PC-9 (cell line): ENCODE measurements at regions not wholly inside any gene's neighbourhood (a gene's known extent, or its start where the extent isn't known, plus 50 kb on each side); places are given as distances from the start of the nearest gene placed in this dataset.

Experiments used
- BruUV-seq: library from RNA; stranded (reverse); fragments of 400-500 nt; replicated peaks from 2 replicates; lab custom pipeline; 2021; lab: Mats Ljungman, UMichigan
- CTCF ChIA-PET: fragments of 300-600 bp; sonication (Branson Sonifier 250); formaldehyde crosslinking; loops from one replicate; lab custom pipeline; 2022; ENCODE audit warnings: antibody characterized with exemption; lab: Charles Lee
- POLR2A ChIA-PET: fragments of 300-600 bp; sonication (Branson Sonifier 250); formaldehyde crosslinking; loops from one replicate; lab custom pipeline; 2022; ENCODE audit warnings: antibody characterized with exemption; ENCODE audit not compliant: unreplicated experiment; lab: Charles Lee
- DNase-seq, 2 experiments: peaks; one replicate each; pipeline versions ENCODE4 v3.0.0 to v3.0.0-alpha.2; 2015 to 2022; ENCODE audit warnings: mixed read lengths in 1 of 2
- H2AFZ ChIP-seq: fragments of 200-600 bp; sonication (generic); 2 replicates; pipeline ENCODE4 v1.8.1; 2017; ENCODE audit warnings: antibody characterized with exemption
- H3F3A ChIP-seq: fragments of 200-600 bp; sonication (generic); 2 replicates; pipeline ENCODE4 v1.8.1; 2017; ENCODE audit warnings: antibody characterized with exemption, mild to moderate bottlenecking, low read depth; ENCODE audit not compliant: insufficient read depth
- H3K27ac ChIP-seq: fragments of 200-600 bp; sonication (generic); 2 replicates; pipeline ENCODE4 v1.6.1; 2016; ENCODE audit warnings: mixed run types
- H3K27me3 ChIP-seq: fragments of 200-600 bp; sonication (generic); 2 replicates; pipeline ENCODE4 v1.6.1; 2016; ENCODE audit warnings: low read depth, mixed run types; ENCODE audit not compliant: insufficient read depth
- H3K36me3 ChIP-seq: fragments of 200-600 bp; sonication (generic); 2 replicates; pipeline ENCODE4 v1.6.1; 2016; ENCODE audit warnings: low read depth, mixed run types
- H3K4me1 ChIP-seq: fragments of 200-600 bp; sonication (generic); replicated peaks from 2 replicates; pipeline ENCODE4 v1.6.1; 2016; ENCODE audit warnings: mixed run types; ENCODE audit not compliant: insufficient read depth
- H3K4me2 ChIP-seq: fragments of 200-600 bp; sonication (generic); 2 replicates; pipeline ENCODE4 v1.6.1; 2017; ENCODE audit warnings: mixed run types
- H3K4me3 ChIP-seq: fragments of 200-600 bp; sonication (generic); 2 replicates; pipeline ENCODE4 v1.6.1; 2016; ENCODE audit warnings: mixed run types
- H3K79me2 ChIP-seq: fragments of 200-600 bp; sonication (generic); 2 replicates; pipeline ENCODE4 v1.6.1; 2017; ENCODE audit warnings: low read depth, mixed run types
- H3K9me2 ChIP-seq: fragments of 200-600 bp; sonication (generic); 2 replicates; pipeline ENCODE4 v1.8.1; 2017; ENCODE audit warnings: mild to moderate bottlenecking; ENCODE audit not compliant: insufficient read depth
- H3K9me3 ChIP-seq: fragments of 200-600 bp; sonication (generic); 2 replicates; pipeline ENCODE4 v1.8.1; 2016; ENCODE audit warnings: low read depth; ENCODE audit not compliant: insufficient read depth
- H4K20me1 ChIP-seq: fragments of 200-600 bp; sonication (generic); 2 replicates; pipeline ENCODE4 v1.8.1; 2017; ENCODE audit not compliant: insufficient read depth
- CTCF ChIP-seq: fragments of 200-600 bp; sonication (generic); conservative IDR thresholded peaks from 2 replicates; pipeline ENCODE4 v1.6.1; 2017; ENCODE audit warnings: mixed run types, antibody characterized with exemption, mild to moderate bottlenecking, moderate library complexity
- EZH2 ChIP-seq: fragments of 200-600 bp; sonication (generic); IDR thresholded peaks from 2 replicates; pipeline ENCODE4 v1.8.0; 2017; ENCODE audit warnings: antibody characterized with exemption, low read depth
- intact Hi-C: fragments of 100-400 bp; cut with micrococcal nuclease; formaldehyde crosslinking; loops from one replicate; pipeline ENCODE4 v1.10.0; 2022; ENCODE audit not compliant: unreplicated experiment

GRCh38 chr9:109953300-109953699, 173.3 kb downstream of the PALM2AKAP2 start:
- H2AFZ ChIP-seq = no peak overlapping the region
- no peaks in the 10 kb centered on the region; the same call in 1 of the 2 replicates for H4K20me1 ChIP-seq
- DNase-seq = no peak
- H3K9me2 ChIP-seq = no peaks in the 10 kb centered on the region
- no peak overlapping the region for H3K4me2 ChIP-seq
- ChIA-PET CTCF (interaction anchor here (0.6 kb wide), 1 partner anchor 901 kb away, joined by 8 read pairs; no protein-coding TSS in a partner anchor), POLR2A (no interaction called here)
- TF ChIP-seq CTCF (no peak), EZH2 (no peak)
- BruUV-seq = no TSS peak
- H3K4me3 ChIP-seq = no peak overlapping the region
- no peaks in the 10 kb centered on the region for H3K79me2 ChIP-seq
- no peaks in the 10 kb centered on the region for H3K9me3 ChIP-seq
- no peaks in the 10 kb centered on the region for H3K4me1 ChIP-seq
- intact Hi-C loops = no loop called here
- no peaks in the 10 kb centered on the region for H3F3A ChIP-seq
- H3K27ac ChIP-seq = no peak overlapping the region
- no peaks in the 10 kb centered on the region for H3K27me3 ChIP-seq
- H3K36me3 ChIP-seq = no peaks in the 10 kb centered on the region

GRCh38 chr9:109953813-109954497, 174.0 kb downstream of the PALM2AKAP2 start:
- no peak overlapping the region for H2AFZ ChIP-seq
- no peaks in the 10 kb centered on the region for H3K9me3 ChIP-seq
- H3K27ac ChIP-seq = no peak overlapping the region
- BruUV-seq = no TSS peak
- no peaks in the 10 kb centered on the region for H3K27me3 ChIP-seq
- TF ChIP-seq EZH2 = no peak
- no peak for TF ChIP-seq CTCF
- intact Hi-C loops = no loop called here
- POLR2A ChIA-PET = no interaction called here
- no peaks in the 10 kb centered on the region for H3K36me3 ChIP-seq
- no peaks in the 10 kb centered on the region; the same call in 1 of the 2 replicates for H4K20me1 ChIP-seq
- no peak overlapping the region for H3K4me3 ChIP-seq
- no peak overlapping the region for H3K4me2 ChIP-seq
- CTCF ChIA-PET = interaction anchor here (0.6 kb wide), 1 partner anchor 902 kb away, joined by 8 read pairs; no protein-coding TSS in a partner anchor
- no peaks in the 10 kb centered on the region for H3K4me1 ChIP-seq
- H3K9me2 ChIP-seq = no peaks in the 10 kb centered on the region
- DNase-seq = no peak
- no peaks in the 10 kb centered on the region for H3F3A ChIP-seq
- H3K79me2 ChIP-seq = no peaks in the 10 kb centered on the region

GRCh38 chr9:109956717-109957440, 176.9 kb downstream of the PALM2AKAP2 start:
- H3K79me2 ChIP-seq = no peaks in the 10 kb centered on the region
- H3K4me3 ChIP-seq = no peak overlapping the region
- no peak overlapping the region for H3K27ac ChIP-seq
- ChIA-PET CTCF (no interaction called here), POLR2A (interaction anchor here (0.5 to 0.7 kb wide), 2 partner anchors 35 to 186 kb away, joined by 3 read pairs; no protein-coding TSS in a partner anchor)
- no peaks in the 10 kb centered on the region for H3F3A ChIP-seq
- no peaks in the 10 kb centered on the region for H3K4me1 ChIP-seq
- H3K27me3 ChIP-seq = no peaks in the 10 kb centered on the region
- no peaks in the 10 kb centered on the region for H3K9me2 ChIP-seq
- no TSS peak for BruUV-seq
- no peak overlapping the region for H3K4me2 ChIP-seq
- intact Hi-C loops = no loop called here
- no peak for DNase-seq
- no peaks in the 10 kb centered on the region; the same call in 1 of the 2 replicates for H4K20me1 ChIP-seq
- H3K36me3 ChIP-seq = no peaks in the 10 kb centered on the region
- no peak overlapping the region for H2AFZ ChIP-seq
- TF ChIP-seq EZH2 = no peak
- H3K9me3 ChIP-seq = no peaks in the 10 kb centered on the region
